Gastroesophageal sphincter (tissue), 4 donors: ENCODE measurements at regions not wholly inside any gene's neighbourhood (a gene's known extent, or its start where the extent isn't known, plus 50 kb on each side); places are given as distances from the start of the nearest gene placed in this dataset.

Experiments
- ATAC-seq: fragments of 150-250 bp; one replicate; pipeline ENCODE4 v1.9.1; 2016; ENCODE audit warnings: mild to moderate bottlenecking, moderate library complexity
- H3K27ac ChIP-seq, 4 donors: fragments of 200-600 bp; sonication (generic) in 3 of 4; 1 replicate in 3 of 4; 2 replicates in 1 of 4; pipeline ENCODE4 v1.5.1; 2016 to 2019
- H3K27me3 ChIP-seq: fragments of 200-600 bp; sonication (generic); one replicate; pipeline ENCODE4 v1.5.1; 2019
- H3K36me3 ChIP-seq, 2 donors: fragments of 200-600 bp; sonication (generic); one replicate each; pipeline ENCODE4 v1.5.1; 2019; ENCODE audit warnings: control low read depth in 1 of 2
- H3K4me1 ChIP-seq, 3 donors: fragments of 200-600 bp; sonication (generic); 1 replicate in 2 of 3; 2 replicates in 1 of 3; pipeline ENCODE4 v1.5.1; 2016 to 2019; ENCODE audit warnings: control low read depth in 2 of 3
- H3K4me3 ChIP-seq, 2 donors: fragments of 200-600 bp; sonication (generic); one replicate each; pipeline ENCODE4 v1.5.1; 2019; ENCODE audit warnings: mild to moderate bottlenecking in 1 of 2, moderate library complexity in 1 of 2
- H3K9me3 ChIP-seq, 3 donors: fragments of 200-600 bp; sonication (generic); one replicate each; pipeline ENCODE4 v1.5.1; 2017 to 2019; ENCODE audit warnings: control low read depth in 2 of 3
- EP300 ChIP-seq: sonication (generic); formaldehyde crosslinking; IDR thresholded peaks from one replicate; pipeline ENCODE4 v1.6.1; 2017; ENCODE audit warnings: antibody characterized with exemption, mild to moderate bottlenecking
- POLR2A ChIP-seq, 2 donors: fragments of 450-650 bp; IDR thresholded peaks; one replicate each; pipeline ENCODE4 v1.6.1; 2017; ENCODE audit warnings: antibody characterized with exemption in 2 of 2, mild to moderate bottlenecking in 2 of 2, moderate library complexity in 1 of 2
- POLR2AphosphoS5 ChIP-seq: sonication (generic); formaldehyde crosslinking; IDR thresholded peaks from one replicate; pipeline ENCODE4 v1.6.1; 2017; ENCODE audit warnings: antibody characterized with exemption
- WGBS, 2 donors: methylation state at CpG; one replicate each; pipeline ENCODE4 v1.1.5; 2018; ENCODE audit warnings: low coverage in 1 of 2; 5-methylcytosine and 5-hydroxymethylcytosine counted together
- TF ChIP-seq, protein P1 (sequence below), 4 experiments: fragments of 200-600 bp in 2 of 4; fragments of 450-650 bp in 2 of 4; sonication (generic) in 1 of 4; IDR thresholded peaks; one replicate each; pipeline ENCODE4 v1.5.1; 2017 to 2019; ENCODE audit warnings: antibody characterized with exemption in 4 of 4, mild to moderate bottlenecking in 2 of 4, moderate library complexity in 2 of 4

DNA sequence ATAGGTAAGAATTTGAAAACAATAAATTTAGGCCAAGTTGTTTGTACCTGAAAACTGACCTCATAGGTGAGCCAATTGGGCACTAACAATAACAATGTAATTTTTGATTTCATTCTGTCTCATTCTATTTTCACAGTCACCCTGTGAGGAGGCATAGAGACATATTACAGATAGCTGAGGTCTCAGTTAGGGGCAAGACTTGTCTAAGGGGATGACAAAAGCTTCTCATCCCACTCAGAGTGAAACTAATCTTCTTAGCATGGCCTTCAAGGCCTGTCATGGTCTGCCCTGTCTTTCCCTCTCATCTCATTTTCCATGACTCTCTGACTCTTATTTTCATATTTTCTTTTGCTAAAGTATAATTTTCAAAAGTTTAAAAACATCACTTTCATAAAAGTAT, 562.0 kb upstream of the TNP1 start:
- Histone ChIP-seq H3K27ac (peak overlapping the region in 3 of 4 donors; percentile 81 to 85 (median 83)), H3K4me1 (peaks cover 12 to 51% (median 14%) of the 10 kb centered on the region in 3 donors), H3K4me3 (no peak overlapping the region), H3K9me3 (no peaks in the 10 kb centered on the region), H3K36me3 (peaks cover 0 to 17% of the 10 kb centered on the region in 2 donors), H3K27me3 (no peaks in the 10 kb centered on the region)
- ATAC-seq, result no peak
- TF ChIP-seq, protein P1, sequence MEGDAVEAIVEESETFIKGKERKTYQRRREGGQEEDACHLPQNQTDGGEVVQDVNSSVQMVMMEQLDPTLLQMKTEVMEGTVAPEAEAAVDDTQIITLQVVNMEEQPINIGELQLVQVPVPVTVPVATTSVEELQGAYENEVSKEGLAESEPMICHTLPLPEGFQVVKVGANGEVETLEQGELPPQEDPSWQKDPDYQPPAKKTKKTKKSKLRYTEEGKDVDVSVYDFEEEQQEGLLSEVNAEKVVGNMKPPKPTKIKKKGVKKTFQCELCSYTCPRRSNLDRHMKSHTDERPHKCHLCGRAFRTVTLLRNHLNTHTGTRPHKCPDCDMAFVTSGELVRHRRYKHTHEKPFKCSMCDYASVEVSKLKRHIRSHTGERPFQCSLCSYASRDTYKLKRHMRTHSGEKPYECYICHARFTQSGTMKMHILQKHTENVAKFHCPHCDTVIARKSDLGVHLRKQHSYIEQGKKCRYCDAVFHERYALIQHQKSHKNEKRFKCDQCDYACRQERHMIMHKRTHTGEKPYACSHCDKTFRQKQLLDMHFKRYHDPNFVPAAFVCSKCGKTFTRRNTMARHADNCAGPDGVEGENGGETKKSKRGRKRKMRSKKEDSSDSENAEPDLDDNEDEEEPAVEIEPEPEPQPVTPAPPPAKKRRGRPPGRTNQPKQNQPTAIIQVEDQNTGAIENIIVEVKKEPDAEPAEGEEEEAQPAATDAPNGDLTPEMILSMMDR (IDR thresholded peaks at IDR 0.05), result no peak
- TF ChIP-seq POLR2A (IDR thresholded peaks at IDR 0.05) (no peak), POLR2AphosphoS5 (no peak)

DNA sequence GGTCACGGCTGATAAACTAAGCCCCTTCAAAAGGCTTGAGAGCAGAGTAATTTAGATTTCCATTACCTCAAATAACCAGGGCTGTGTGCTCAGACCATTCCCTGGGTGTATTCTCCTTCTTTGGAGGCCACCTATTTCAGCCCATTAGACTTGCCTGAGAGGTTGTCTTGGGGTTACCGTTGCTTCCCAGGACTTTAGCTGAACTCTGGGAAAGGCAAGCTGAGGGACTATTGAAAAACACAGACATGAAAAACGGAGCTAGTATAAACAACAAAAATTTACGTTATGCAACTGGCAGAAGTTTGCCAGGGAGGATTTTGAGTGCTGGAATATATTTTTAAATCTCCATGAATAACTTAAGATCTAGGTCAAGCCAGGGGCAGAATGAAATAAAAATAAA, 561.0 kb upstream of the TNP1 start:
- WGBS, 2 donors, result 23 to 40% methylated on average over 3 to 4 of the region's 4 CpGs
- H3K9me3 ChIP-seq, result no peaks in the 10 kb centered on the region
- no peaks in the 10 kb centered on the region for H3K27me3 ChIP-seq
- peaks cover 12 to 51% (median 14%) of the 10 kb centered on the region in 3 donors for H3K4me1 ChIP-seq
- H3K36me3 ChIP-seq, result peaks cover 0 to 11% of the 10 kb centered on the region in 2 donors
- TF ChIP-seq POLR2AphosphoS5, result peak; percentile 78
- no peak for TF ChIP-seq POLR2A (IDR thresholded peaks at IDR 0.05)
- H3K27ac ChIP-seq, result peak overlapping the region; percentile 73 to 85 (median 82)
- H3K4me3 ChIP-seq, result no peak overlapping the region
- no peak for ATAC-seq

DNA sequence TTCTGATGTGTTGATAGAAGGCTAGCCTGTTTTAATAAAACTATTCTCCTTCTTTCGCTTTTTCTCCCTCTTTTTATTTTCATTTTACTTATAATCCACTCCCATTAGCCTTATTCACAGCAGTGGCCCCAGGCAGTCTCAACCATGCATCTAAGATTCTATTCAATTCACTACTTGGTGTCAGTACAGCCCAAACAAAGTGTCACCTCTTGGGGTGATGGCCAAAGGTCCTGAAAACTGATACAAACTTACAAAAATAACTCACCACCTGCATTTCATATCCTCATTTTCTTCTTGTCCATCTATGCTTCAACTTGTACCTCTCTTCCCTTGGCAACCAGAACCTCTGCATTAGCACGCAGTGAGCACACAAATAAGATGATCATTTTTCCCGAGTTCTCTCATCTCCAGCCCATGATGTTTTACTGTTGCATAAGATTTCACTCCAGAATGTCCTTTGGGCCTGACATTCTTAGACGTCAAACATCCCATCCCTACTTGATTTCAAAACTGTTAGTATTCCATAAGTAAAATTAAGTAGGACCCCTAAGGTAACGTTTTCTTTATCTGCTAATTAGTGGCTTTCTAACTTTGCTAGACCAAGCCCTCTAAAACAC, 559.3 kb upstream of the TNP1 start:
- no peaks in the 10 kb centered on the region for H3K36me3 ChIP-seq
- H3K27ac ChIP-seq, result peak overlapping the region; percentile 73 to 85 (median 82)
- 41 to 62% methylated on average over 5 of the region's 5 CpGs for WGBS, 2 donors
- no peaks in the 10 kb centered on the region for H3K27me3 ChIP-seq
- H3K9me3 ChIP-seq, result no peaks in the 10 kb centered on the region
- H3K4me1 ChIP-seq, result peaks cover 12 to 51% (median 14%) of the 10 kb centered on the region in 3 donors
- no peak overlapping the region for H3K4me3 ChIP-seq
- ATAC-seq, result peak; percentile 48
- TF ChIP-seq POLR2A (IDR thresholded peaks at IDR 0.05) (no peak), EP300 (no peak), POLR2AphosphoS5 (peak; percentile 10)
- TF ChIP-seq, protein P1 (IDR thresholded peaks at IDR 0.05), result no peak

DNA sequence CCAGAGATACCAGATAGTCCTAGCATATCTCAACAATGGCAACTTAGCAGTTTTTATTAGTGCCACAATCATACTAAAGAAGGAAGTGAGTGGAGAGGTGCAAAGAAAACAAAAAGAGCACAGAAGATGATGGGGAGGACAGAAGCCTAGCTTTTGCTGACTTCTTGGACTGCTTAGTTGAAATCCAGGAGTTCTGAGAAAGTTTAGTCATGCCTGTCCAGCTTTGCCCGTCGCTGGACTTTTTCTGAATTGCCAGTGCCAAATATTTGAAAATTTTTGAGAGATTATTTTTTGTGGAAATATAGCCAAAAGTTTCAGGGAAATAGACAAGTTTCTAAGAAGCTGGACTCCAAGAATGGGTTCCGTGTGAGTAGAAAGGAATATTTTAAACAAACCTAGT, 558.7 kb upstream of the TNP1 start:
- peak; percentile 21 for ATAC-seq
- TF ChIP-seq EP300 (no peak), POLR2AphosphoS5 (peak; percentile 65)
- Histone ChIP-seq H3K36me3 (no peaks in the 10 kb centered on the region), H3K27me3 (no peaks in the 10 kb centered on the region), H3K27ac (peak overlapping the region; percentile 73 to 85 (median 82)), H3K4me1 (peaks cover 12 to 54% (median 14%) of the 10 kb centered on the region in 3 donors), H3K4me3 (no peak overlapping the region), H3K9me3 (no peaks in the 10 kb centered on the region)
- WGBS, 2 donors, result 16 to 25% methylated on average over 3 of the region's 3 CpGs

DNA sequence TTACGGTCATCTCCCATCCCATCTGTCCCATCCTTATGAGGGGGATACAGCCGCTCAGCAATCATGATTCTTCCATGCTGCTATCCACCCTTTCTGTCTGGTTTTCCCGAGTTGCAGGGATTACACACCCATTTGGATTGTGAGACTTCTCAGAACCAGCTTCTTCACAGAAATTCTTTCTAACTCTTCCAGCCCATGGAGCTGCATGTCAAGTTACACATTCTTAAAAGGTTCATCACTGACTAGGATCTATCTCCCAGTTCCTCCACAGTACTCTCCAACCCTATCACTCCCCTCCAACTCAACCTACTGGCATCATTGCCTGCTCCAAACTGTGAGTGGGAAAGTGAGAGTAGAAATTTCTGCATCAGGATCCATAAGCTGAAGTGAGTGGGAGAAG, 558.2 kb upstream of the TNP1 start:
- H3K4me1 ChIP-seq, result peaks cover 13 to 59% (median 19%) of the 10 kb centered on the region in 3 donors
- no peak for ATAC-seq
- no peaks in the 10 kb centered on the region for H3K9me3 ChIP-seq
- no peak overlapping the region for H3K4me3 ChIP-seq
- TF ChIP-seq, protein P1 (IDR thresholded peaks at IDR 0.05), result no peak
- TF ChIP-seq EP300 (no peak), POLR2A (IDR thresholded peaks at IDR 0.05) (no peak)
- 20 to 84% methylated on average over 1 to 3 of the region's 3 CpGs for WGBS, 2 donors
- no peaks in the 10 kb centered on the region for H3K27me3 ChIP-seq
- peak overlapping the region; percentile 73 to 85 (median 82) for H3K27ac ChIP-seq
- H3K36me3 ChIP-seq, result no peaks in the 10 kb centered on the region

DNA sequence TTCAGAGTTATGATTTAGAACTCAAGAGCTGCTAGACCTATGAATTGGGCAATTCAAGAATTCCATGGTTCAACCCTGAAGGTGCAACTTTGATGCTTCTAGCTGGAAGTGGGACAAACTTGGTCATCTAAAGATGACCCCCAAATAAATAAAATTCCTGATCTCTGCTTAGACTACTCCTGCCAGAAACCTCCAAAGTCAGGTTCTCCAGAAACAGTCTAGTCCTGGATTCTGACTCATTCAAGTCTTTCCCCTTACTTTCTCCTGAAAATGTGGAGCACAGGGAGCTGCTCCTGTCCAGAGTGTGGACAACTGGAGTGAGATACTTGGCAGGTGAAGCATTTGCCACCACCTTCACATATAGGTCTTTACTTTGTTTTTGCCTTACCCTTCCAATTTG, 557.7 kb upstream of the TNP1 start:
- H3K4me1 ChIP-seq, result peaks cover 18 to 64% (median 23%) of the 10 kb centered on the region in 3 donors
- TF ChIP-seq POLR2AphosphoS5 (no peak), POLR2A (IDR thresholded peaks at IDR 0.05) (no peak), EP300 (no peak)
- TF ChIP-seq, protein P1 (IDR thresholded peaks at IDR 0.05), result no peak
- peak overlapping the region; percentile 73 to 85 (median 82) for H3K27ac ChIP-seq
- no peaks in the 10 kb centered on the region for H3K9me3 ChIP-seq
- no peaks in the 10 kb centered on the region for H3K36me3 ChIP-seq
- ATAC-seq, result no peak
- H3K4me3 ChIP-seq, result no peak overlapping the region
- H3K27me3 ChIP-seq, result no peaks in the 10 kb centered on the region
